ENCODE measurements at regions not wholly inside any gene's neighbourhood (a gene's known extent, or its start where the extent isn't known, plus 50 kb on each side); places are given as distances from the start of the nearest gene placed in this dataset.
"Not testable (repeated sequence)": the region's sequence is repeated elsewhere in the genome, so short reads cannot be mapped to it uniquely, and the experiment has no call there.

- DNase-seq (ENCODE audit: extremely low read depth, low read depth, low spot score) = no peak
These were observed 258.8 kb downstream of the XPNPEP1 start for GRCh38 chr10:109664554-109664953.

DNA sequence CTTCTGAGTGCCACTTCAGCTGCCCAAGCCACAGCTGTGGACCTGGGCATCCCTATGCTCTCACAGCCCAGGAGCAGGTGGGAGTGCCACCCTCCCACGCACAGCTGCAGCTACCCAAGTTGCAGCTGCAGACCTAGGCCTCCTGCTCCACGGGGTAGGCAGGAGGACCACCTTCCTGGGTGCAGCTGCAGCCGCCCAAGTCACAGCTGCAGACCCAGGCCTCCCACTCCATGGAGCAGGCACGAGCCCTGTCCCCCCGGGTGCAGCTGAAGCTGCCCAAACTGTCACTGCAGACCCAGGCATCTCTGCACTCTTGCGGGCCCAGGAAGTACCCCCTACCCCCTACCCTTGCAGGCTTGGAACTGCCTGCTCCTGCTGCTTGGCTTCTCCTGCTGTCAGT is 260.2 kb downstream of the XPNPEP1 start:
- DNase-seq (ENCODE audit: extremely low read depth, low read depth, low spot score) = no peak

DNA sequence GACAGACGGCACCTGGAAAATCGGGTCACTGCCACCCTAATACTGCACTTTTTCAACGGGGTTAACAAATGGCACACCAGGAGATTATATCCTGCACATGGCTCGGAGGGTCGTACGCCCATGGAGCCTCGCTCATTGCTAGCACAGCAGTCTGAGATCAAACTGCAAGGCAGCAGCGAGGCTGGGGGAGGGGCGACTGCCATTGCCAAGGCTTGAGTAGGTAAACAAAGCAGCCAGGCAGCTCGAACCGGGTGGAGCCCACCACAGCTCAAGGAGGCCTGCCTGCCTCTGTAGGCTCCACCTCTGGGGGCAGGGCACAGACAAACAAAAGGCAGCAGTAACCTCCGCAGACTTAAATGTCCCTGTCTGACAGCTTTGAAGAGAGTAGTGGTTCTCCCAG is 270.7 kb downstream of the XPNPEP1 start:
- not testable (repeated sequence) for DNase-seq (ENCODE audit: extremely low read depth, low read depth, low spot score)

- no peak for DNase-seq (ENCODE audit: extremely low read depth, low read depth, low spot score)
These were observed 273.1 kb downstream of the XPNPEP1 start for GRCh38 chr10:109650228-109650627.

- no peak for DNase-seq (ENCODE audit: extremely low read depth, low read depth, low spot score)
These were observed 275.7 kb downstream of the XPNPEP1 start for GRCh38 chr10:109647627-109648026.

- DNase-seq (ENCODE audit: extremely low read depth, low read depth, low spot score) = no peak
These were observed 289.5 kb downstream of the XPNPEP1 start for GRCh38 chr10:109633846-109634245.

GRCh38 chr10:109633017-109633416 is 290.3 kb downstream of the XPNPEP1 start:
- DNase-seq (ENCODE audit: extremely low read depth, low read depth, low spot score) = not testable (repeated sequence)

DNA sequence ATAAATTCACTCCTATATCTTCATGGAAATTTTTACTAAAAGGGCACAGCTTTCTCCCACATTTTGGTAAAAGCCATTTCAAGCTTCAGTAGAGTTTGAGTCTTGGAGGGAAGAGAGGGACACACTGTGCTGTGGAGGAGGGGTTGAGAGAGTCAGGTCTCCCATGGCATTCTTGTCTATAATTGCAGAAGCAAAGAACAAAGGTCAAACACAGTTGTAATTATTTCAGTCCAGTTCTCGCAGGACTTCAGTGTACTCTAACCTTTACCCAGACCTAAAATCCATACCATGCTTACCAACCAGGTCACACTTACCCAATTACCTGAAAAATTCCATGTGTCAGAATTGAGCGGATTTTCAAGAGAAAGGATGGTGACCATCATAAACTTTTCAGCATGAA is 298.4 kb downstream of the XPNPEP1 start:
- no peak for DNase-seq (ENCODE audit: extremely low read depth, low read depth, low spot score)

- no peak for DNase-seq (ENCODE audit: extremely low read depth, low read depth, low spot score)
These were observed 300.7 kb downstream of the XPNPEP1 start for GRCh38 chr10:109622566-109622965.

DNA sequence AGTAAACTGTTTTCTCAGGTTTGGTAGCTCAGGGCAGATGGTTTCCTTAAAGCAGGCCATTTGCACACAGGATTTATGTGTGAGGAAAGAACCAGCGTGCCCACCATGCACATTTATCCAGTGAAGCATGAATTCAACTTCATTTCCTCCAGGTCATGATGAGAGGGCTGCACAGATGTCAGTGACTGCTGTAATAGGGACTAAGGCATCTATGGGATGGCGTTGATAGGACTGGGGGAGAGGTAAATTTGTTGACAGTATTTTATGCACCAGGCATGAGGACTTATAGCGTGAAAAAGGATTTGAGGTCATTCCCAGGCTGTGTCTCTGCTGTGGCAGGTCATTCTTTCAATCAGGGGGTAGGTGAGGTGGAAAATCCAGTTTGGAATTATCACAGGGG is 302.9 kb downstream of the XPNPEP1 start:
- no peak for DNase-seq (ENCODE audit: extremely low read depth, low read depth, low spot score)

DNA sequence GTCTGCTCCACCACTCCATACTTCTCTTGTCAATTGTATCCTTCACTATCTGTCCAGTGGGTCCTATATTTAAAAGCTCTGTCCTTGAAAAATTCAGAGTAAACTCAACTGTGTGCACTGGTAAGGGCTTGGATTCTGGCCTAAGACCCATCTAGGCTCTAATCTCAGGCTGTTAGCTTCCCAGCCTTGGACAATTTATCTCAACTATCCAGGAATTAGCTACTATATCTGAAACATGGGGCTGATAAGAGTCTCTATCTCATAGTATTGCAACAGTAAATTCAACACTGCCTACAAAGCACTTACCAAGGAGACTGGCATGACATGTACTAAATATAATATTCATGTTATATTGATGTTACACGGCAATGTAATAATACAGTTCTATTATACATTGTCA is 303.4 kb downstream of the XPNPEP1 start:
- DNase-seq (ENCODE audit: extremely low read depth, low read depth, low spot score) = no peak

GRCh38 chr10:109618748-109619147 is 304.6 kb downstream of the XPNPEP1 start:
- no peak for DNase-seq (ENCODE audit: extremely low read depth, low read depth, low spot score)

- DNase-seq (ENCODE audit: extremely low read depth, low read depth, low spot score) = no peak
These were observed 305.0 kb downstream of the XPNPEP1 start for GRCh38 chr10:109618301-109618700.

DNA sequence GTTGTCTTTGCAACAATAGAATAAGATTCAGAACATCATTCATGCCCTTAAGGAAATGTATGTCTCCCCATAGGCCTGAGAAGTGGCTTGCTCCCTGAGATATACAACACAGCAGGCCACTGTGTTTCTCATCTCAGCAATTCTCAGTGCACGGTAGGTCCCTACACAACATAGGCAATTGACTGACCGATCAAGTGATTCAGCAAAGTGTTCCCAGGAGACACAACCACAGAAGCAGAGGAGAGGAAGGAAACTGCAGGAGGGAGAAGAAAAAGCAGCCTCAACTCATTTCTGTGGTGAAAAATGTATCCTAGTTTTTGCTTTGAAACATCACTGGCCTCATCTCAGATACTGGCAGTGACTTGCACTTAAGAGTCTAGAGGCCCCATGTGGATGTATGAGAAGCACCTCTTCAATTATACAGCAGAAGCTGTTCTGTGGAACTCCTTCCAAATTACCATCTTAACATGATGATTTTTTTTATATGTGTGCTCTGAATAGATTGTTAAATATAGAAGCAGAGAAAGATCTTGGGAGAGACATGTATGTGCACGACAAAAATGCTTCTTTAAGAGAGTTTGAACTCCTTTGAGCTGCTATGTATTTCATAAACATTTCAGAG is 306.8 kb downstream of the XPNPEP1 start:
- DNase-seq (ENCODE audit: extremely low read depth, low read depth, low spot score) = no peak

DNA sequence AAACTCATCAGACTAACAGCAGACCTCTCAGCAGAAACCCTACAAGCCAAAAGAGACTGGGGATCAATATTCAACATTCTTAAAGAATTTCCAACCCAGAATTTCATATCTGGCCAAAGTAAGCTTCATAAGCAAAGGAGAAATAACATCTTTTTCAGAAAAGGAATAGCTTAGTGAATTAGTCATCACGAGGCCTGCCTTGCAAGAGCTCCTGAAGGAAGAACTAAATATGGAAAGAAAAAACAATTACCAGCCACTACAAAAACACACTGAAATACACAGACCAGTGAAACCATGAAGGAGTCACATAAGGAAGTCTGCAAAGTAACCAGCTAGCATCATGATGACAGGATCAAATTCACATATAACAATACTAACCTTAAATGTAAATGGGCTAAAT is 328.0 kb downstream of the XPNPEP1 start:
- not testable (repeated sequence) for DNase-seq (ENCODE audit: extremely low read depth, low read depth, low spot score)

GRCh38 chr10:109593682-109594081 is 329.6 kb downstream of the XPNPEP1 start:
- DNase-seq (ENCODE audit: extremely low read depth, low read depth, low spot score) = no peak

DNA sequence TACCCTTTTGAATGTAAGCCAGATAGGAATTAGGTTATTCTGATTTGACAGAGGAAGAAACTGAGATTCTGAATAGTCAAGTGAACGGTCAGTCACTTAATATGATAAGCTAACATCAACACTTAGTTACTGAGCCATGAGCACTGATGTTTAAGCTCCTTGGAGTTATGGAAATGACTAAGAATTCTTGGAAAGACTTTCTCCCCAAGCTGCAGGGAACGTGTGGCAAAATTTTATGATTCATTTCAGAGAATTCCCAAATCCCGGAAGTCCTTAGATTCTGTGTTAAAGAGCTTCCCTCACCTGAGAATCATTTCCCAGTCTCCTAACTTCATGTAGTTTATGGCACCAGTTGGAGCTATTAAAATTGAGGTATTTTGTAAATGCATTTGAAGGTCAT is 330.9 kb downstream of the XPNPEP1 start:
- DNase-seq (ENCODE audit: extremely low read depth, low read depth, low spot score) = no peak

DNA sequence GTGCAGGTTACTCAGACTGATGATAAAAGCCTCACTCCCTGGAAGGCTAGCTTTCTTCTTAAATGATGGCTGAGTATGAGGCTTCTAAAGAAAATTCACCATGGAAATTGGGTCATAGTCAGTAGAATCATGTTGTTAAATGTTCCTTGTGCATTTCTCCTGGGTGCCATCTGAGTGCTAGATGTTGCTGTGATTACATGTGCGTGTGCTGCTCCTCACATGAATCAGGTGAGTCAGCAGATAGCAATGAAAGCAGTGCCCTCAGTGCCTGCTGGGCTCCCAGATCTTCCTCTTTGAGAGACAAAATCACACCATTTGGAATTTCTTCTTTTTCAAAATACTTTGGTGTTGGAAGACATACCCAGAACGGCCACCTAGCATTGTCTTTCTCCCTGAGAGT is 331.7 kb downstream of the XPNPEP1 start:
- no peak for DNase-seq (ENCODE audit: extremely low read depth, low read depth, low spot score)

GRCh38 chr10:109588259-109588658 is 335.1 kb downstream of the XPNPEP1 start:
- DNase-seq (ENCODE audit: extremely low read depth, low read depth, low spot score) = no peak

DNA sequence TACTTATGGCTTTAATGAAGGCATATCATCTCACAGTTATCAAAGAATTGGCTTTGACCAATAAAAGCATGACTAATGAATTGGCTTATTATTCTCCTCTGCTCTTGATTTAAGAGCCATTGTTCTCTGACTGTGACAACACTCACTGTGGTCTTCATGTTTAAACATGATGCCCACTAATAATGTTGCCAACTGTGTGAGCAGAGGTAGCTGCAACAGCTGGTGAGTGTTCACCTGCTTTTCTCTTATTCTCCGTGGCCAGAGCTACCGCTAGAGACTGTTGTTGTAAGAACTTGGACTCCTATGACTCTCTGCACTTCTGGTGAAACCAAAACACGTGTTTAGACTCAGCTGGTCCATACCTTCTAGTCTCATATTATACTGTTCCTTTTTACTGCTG is 335.9 kb downstream of the XPNPEP1 start:
- no peak for DNase-seq (ENCODE audit: extremely low read depth, low read depth, low spot score)

DNA sequence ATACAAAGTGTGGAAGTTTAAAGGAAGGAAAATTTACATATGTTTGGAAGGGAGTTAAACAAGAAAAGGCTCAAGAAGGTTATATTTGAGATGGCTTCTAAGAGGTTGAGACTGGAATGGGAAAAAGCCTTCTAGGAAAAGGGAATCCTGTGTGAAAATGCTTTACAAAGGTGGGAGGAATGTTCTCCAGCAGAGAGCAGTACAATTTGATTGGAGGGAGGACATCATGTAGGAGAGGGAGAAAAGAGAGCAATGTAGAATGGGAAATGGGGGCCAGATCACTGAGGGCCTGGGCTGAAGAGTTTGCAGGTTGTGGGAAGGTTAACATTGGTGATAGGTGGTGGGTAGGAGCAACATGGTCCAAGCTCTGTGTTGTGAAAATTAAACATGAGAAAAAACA is 366.9 kb downstream of the XPNPEP1 start:
- DNase-seq (ENCODE audit: extremely low read depth, low read depth, low spot score) = no peak

GRCh38 chr10:109542050-109542603 is 381.2 kb downstream of the XPNPEP1 start:
- not testable (repeated sequence) for DNase-seq (ENCODE audit: extremely low read depth, low read depth, low spot score)

DNA sequence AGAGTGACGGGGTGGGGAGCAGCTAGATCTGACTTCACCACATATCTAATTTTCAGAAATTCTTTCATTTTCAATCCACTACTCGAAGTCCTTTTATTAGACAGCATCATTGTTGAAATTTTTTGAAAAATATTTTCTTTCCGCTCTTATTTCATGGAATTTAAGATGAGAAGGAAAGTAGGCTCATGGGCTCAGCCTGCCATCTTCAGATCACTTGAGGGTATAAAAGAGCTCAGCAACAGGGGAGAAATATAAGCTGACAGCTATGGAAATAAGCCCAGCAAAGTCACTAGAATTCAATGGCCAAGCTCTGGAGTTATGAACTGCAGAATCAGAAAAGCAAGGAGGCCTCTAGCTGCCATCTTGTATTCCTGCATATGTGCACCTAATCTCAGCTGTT is 389.1 kb downstream of the XPNPEP1 start:
- DNase-seq (ENCODE audit: extremely low read depth, low read depth, low spot score) = no peak
